Calu3 (cell line): ENCODE measurements at regions not wholly inside any gene's neighbourhood (a gene's known extent, or its start where the extent isn't known, plus 50 kb on each side); places are given as distances from the start of the nearest gene placed in this dataset.

Experiments
- BruUV-seq: library from RNA; stranded (reverse); fragments of 400-500 nt; replicated peaks from 2 replicates; lab custom pipeline; 2021; lab: Mats Ljungman, UMichigan
- CTCF ChIA-PET: fragments of 300-600 bp; sonication (Branson Sonifier 250); formaldehyde crosslinking; loops from one replicate; lab custom pipeline; 2022; ENCODE audit warnings: antibody characterized with exemption; lab: Charles Lee
- DNase-seq: peaks from one replicate; pipeline ENCODE4 v3.0.0; 2022
- H3K27ac Mint-ChIP-seq: one replicate; pipeline ENCODE4 v1.8.0; 2022; ENCODE audit warnings: mixed read lengths; ENCODE audit not compliant: unreplicated experiment
- H3K27me3 Mint-ChIP-seq: one replicate; pipeline ENCODE4 v1.8.0; 2022; ENCODE audit warnings: mixed read lengths; ENCODE audit not compliant: unreplicated experiment
- H3K36me3 Mint-ChIP-seq: one replicate; pipeline ENCODE4 v1.8.0; 2022; ENCODE audit warnings: mild to moderate bottlenecking, moderate library complexity, mixed read lengths; ENCODE audit not compliant: insufficient read depth, unreplicated experiment
- H3K4me1 Mint-ChIP-seq: one replicate; pipeline ENCODE4 v1.8.0; 2022; ENCODE audit warnings: mild to moderate bottlenecking, low read depth, mixed read lengths; ENCODE audit not compliant: unreplicated experiment
- H3K4me3 Mint-ChIP-seq: one replicate; pipeline ENCODE4 v1.8.0; 2022; ENCODE audit warnings: mild to moderate bottlenecking, low read depth, moderate library complexity, mixed read lengths; ENCODE audit not compliant: unreplicated experiment
- H3K9me3 Mint-ChIP-seq: one replicate; pipeline ENCODE4 v1.8.0; 2022; ENCODE audit warnings: low read depth, mixed read lengths; ENCODE audit not compliant: unreplicated experiment
- intact Hi-C: fragments of 100-400 bp; cut with micrococcal nuclease; formaldehyde crosslinking; loops from one replicate; pipeline ENCODE4 v1.10.0; 2022; ENCODE audit not compliant: unreplicated experiment
- TF ChIP-seq, protein P1 (sequence below): fragments of 200-600 bp; IDR thresholded peaks from one replicate; pipeline ENCODE4 v1.8.0; 2022; ENCODE audit warnings: antibody characterized with exemption; ENCODE audit not compliant: unreplicated experiment

DNA sequence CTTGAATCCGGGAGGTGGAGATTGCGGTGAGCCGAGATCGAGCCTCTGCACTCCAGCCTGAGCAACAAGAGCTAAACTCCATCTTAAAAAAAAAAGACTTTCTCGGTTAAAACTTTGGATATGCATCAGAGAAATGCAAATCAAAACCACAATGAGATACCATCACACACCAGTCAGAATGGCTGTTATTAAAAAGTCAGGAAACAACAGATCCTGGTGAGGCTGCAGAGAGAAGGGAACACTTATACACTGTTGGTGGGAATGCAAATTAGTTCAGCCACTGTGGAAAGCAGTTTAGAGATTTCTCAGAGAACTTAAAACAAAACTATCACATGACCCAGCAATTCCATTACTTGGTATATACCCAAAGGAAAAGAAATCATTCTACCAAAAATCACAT is 619.4 kb upstream of the KIRREL3 start:
- intact Hi-C loops, result no loop called here
- Mint-ChIP-seq H3K4me3 (no peak overlapping the region), H3K27me3 (no peaks in the 10 kb centered on the region), H3K27ac (no peak overlapping the region), H3K4me1 (no peaks in the 10 kb centered on the region), H3K36me3 (no peaks in the 10 kb centered on the region), H3K9me3 (peaks cover 5% of the 10 kb centered on the region)
- no peak for DNase-seq
- no TSS peak for BruUV-seq
- CTCF ChIA-PET, result no interaction called here
- TF ChIP-seq, protein P1, sequence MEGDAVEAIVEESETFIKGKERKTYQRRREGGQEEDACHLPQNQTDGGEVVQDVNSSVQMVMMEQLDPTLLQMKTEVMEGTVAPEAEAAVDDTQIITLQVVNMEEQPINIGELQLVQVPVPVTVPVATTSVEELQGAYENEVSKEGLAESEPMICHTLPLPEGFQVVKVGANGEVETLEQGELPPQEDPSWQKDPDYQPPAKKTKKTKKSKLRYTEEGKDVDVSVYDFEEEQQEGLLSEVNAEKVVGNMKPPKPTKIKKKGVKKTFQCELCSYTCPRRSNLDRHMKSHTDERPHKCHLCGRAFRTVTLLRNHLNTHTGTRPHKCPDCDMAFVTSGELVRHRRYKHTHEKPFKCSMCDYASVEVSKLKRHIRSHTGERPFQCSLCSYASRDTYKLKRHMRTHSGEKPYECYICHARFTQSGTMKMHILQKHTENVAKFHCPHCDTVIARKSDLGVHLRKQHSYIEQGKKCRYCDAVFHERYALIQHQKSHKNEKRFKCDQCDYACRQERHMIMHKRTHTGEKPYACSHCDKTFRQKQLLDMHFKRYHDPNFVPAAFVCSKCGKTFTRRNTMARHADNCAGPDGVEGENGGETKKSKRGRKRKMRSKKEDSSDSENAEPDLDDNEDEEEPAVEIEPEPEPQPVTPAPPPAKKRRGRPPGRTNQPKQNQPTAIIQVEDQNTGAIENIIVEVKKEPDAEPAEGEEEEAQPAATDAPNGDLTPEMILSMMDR, result no peak

DNA sequence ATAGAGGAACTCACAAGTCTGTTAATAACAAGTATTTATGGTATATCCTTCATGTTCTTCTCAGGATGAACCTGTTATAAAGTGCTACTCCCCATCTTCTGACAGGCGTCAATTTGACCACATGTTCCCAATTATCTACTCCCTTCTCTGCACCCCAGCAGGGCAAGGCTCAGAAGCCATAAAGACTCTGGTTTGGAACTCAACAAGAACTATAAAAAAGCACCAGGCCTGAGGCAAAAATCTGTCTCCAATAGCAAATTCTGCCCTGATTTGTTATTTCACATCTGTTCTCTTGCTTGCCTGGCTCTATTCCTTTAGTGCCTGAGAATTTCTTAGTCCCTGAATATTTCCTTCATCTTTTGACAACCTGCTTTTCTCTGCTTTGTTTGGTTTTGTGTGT is 618.2 kb upstream of the KIRREL3 start:
- H3K4me1 Mint-ChIP-seq, result no peaks in the 10 kb centered on the region
- CTCF ChIA-PET, result no interaction called here
- intact Hi-C loops, result no loop called here
- no peaks in the 10 kb centered on the region for H3K27me3 Mint-ChIP-seq
- peaks cover 4% of the 10 kb centered on the region for H3K9me3 Mint-ChIP-seq
- H3K27ac Mint-ChIP-seq, result no peak overlapping the region
- TF ChIP-seq, protein P1, result no peak
- DNase-seq, result no peak
- no peaks in the 10 kb centered on the region for H3K36me3 Mint-ChIP-seq
- no TSS peak for BruUV-seq
- no peak overlapping the region for H3K4me3 Mint-ChIP-seq

DNA sequence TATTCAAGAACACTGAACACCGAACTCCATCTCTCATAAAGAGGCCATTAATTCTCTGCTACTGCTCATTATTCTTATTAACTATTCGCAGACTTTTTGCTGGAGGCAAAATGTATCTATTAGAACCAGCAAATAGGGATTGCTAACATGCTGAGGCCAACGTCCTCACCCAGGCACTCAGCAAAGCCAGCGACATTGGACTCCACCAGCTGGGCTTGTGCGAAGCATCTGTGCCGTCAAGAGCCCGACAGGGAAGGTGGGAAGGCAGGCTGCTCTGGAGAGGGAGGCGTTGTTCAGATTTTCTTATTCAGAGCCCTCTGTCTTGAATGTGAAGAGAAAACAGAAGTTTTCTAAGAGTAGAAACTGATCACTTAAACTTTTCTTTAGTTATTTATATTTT is 615.6 kb upstream of the KIRREL3 start:
- no TSS peak for BruUV-seq
- DNase-seq, result no peak

DNA sequence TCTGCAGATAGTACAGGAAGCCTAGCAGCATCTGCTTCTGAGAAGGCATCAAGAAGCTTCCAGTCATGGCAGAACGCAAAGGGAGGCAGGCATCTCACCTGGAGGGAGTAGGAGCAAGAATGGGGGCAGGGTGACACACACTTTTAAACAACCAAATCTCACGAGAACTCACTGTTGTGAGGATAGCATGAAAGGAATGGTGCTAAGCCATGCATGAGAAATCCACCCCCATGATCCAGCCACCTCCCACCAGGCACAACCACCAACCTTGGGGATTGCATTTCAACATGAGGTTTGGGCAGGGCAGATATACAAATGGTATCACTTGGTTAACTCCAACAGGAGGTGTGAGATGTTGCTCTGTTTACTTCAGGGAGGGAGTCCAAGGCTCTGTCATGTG is 612.0 kb upstream of the KIRREL3 start:
- H3K27me3 Mint-ChIP-seq, result no peaks in the 10 kb centered on the region
- no peak overlapping the region for H3K4me3 Mint-ChIP-seq
- TF ChIP-seq, protein P1, result no peak
- H3K9me3 Mint-ChIP-seq, result no peaks in the 10 kb centered on the region
- no peaks in the 10 kb centered on the region for H3K4me1 Mint-ChIP-seq
- DNase-seq, result no peak
- H3K27ac Mint-ChIP-seq, result no peak overlapping the region
- no peaks in the 10 kb centered on the region for H3K36me3 Mint-ChIP-seq
- CTCF ChIA-PET, result no interaction called here
- intact Hi-C loops, result no loop called here
- no TSS peak for BruUV-seq

More for the DNA sequence above, 615.6 kb upstream of the KIRREL3 start:
- Mint-ChIP-seq H3K27me3 (no peaks in the 10 kb centered on the region), H3K4me1 (no peaks in the 10 kb centered on the region), H3K36me3 (no peaks in the 10 kb centered on the region), H3K9me3 (peaks cover 3% of the 10 kb centered on the region), H3K27ac (no peak overlapping the region), H3K4me3 (no peak overlapping the region)
- CTCF ChIA-PET, result no interaction called here
- intact Hi-C loops, result no loop called here
- TF ChIP-seq, protein P1, result no peak
